Caco-2 (cell line): ENCODE measurements at regions not wholly inside any gene's neighbourhood (a gene's known extent, or its start where the extent isn't known, plus 50 kb on each side); places are given as distances from the start of the nearest gene placed in this dataset.

Experiments used
- BruUV-seq: library from RNA; stranded (reverse); fragments of 400-500 nt; replicated peaks from 2 replicates; lab custom pipeline; 2021; lab: Mats Ljungman, UMichigan
- CTCF ChIA-PET: fragments of 300-600 bp; sonication (Branson Sonifier 250); formaldehyde crosslinking; loops from one replicate; lab custom pipeline; 2022; ENCODE audit warnings: antibody characterized with exemption; lab: Charles Lee
- POLR2A ChIA-PET: fragments of 300-600 bp; sonication (Branson Sonifier 250); formaldehyde crosslinking; loops from one replicate; lab custom pipeline; 2022; ENCODE audit warnings: antibody characterized with exemption; lab: Charles Lee
- DNase-seq, 2 experiments: peaks; one replicate each; pipeline versions ENCODE4 v3.0.0 to v3.0.0-alpha.2; 2020 to 2022
- H3K27me3 ChIP-seq: replicated peaks from 2 replicates; pipeline ENCODE4 v1.6.0; 2011; ENCODE audit warnings: low read length; ENCODE audit not compliant: control insufficient read depth, insufficient read depth
- H3K36me3 ChIP-seq: 2 replicates; pipeline ENCODE4 v1.5.1; 2011; ENCODE audit warnings: low read length; ENCODE audit not compliant: control insufficient read depth, insufficient read depth
- H3K4me1 ChIP-seq: fragments of 250-450 bp; sonication (Bioruptor Pico); 2 replicates; pipeline ENCODE4 v1.5.1; 2020; ENCODE audit warnings: mild to moderate bottlenecking
- H3K4me3 ChIP-seq: 2 replicates; pipeline ENCODE4 v1.5.1; 2011; ENCODE audit warnings: low read depth, mild to moderate bottlenecking, control low read depth, low read length
- H3K9me3 ChIP-seq: fragments of 250-450 bp; sonication (Bioruptor Pico); 2 replicates; pipeline ENCODE4 v1.5.1; 2020; ENCODE audit warnings: mild to moderate bottlenecking, moderate library complexity
- H3K27ac Mint-ChIP-seq: one replicate; pipeline ENCODE4 v1.8.0; 2022; ENCODE audit warnings: mixed read lengths; ENCODE audit not compliant: unreplicated experiment
- H3K27me3 Mint-ChIP-seq: one replicate; pipeline ENCODE4 v1.8.0; 2022; ENCODE audit warnings: mixed read lengths; ENCODE audit not compliant: insufficient read depth, unreplicated experiment
- H3K36me3 Mint-ChIP-seq: one replicate; pipeline ENCODE4 v1.8.0; 2022; ENCODE audit warnings: mild to moderate bottlenecking, mixed read lengths; ENCODE audit not compliant: insufficient read depth, unreplicated experiment
- H3K4me1 Mint-ChIP-seq: one replicate; pipeline ENCODE4 v1.8.0; 2022; ENCODE audit warnings: low read depth, mixed read lengths; ENCODE audit not compliant: unreplicated experiment
- H3K4me3 Mint-ChIP-seq: one replicate; pipeline ENCODE4 v1.8.0; 2022; ENCODE audit warnings: mild to moderate bottlenecking, moderate library complexity, mixed read lengths; ENCODE audit not compliant: unreplicated experiment
- H3K9me3 Mint-ChIP-seq: one replicate; pipeline ENCODE4 v1.8.0; 2022; ENCODE audit warnings: mixed read lengths; ENCODE audit not compliant: unreplicated experiment
- intact Hi-C: fragments of 100-400 bp; cut with micrococcal nuclease; formaldehyde crosslinking; loops from one replicate; pipeline ENCODE4 v1.10.0; 2022; ENCODE audit not compliant: unreplicated experiment
- TF ChIP-seq, protein P1 (sequence below), 2 experiments: fragments of 200-600 bp in 1 of 2; IDR thresholded peaks; 1 replicate in 1 of 2; 2 replicates in 1 of 2; pipeline versions ENCODE4 v1.5.1 to v1.8.0; 2011 to 2022; ENCODE audit warnings: antibody characterized with exemption in 1 of 2, control low read depth in 1 of 2, inconsistent platforms in 1 of 2, low read depth in 1 of 2, low read length in 1 of 2, mild to moderate bottlenecking in 1 of 2, moderate library complexity in 1 of 2; ENCODE audit not compliant: insufficient read depth in 1 of 2, severe bottlenecking in 1 of 2, unreplicated experiment in 1 of 2

DNA sequence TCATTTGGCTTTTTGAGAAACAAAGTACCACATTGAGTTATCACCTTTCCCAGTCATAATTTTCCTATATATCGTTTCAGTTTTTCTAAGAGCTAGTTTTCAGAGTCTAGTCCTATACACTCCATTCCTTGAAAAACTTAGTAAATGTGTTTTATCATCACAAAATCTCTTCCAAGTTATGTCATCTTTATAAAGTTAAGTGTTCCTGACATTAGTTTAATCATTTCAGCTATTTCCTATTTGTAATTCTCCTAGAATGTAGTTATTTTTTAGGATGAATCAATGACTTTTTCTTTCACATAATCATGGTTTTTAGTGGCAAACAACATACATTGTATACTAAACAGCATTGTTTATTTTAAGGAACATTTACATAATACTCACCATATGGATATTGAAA is 191.7 kb upstream of the BET1 start:
- H3K4me3 Mint-ChIP-seq: no peak overlapping the region
- intact Hi-C loops: no loop called here
- Histone ChIP-seq H3K36me3 (no peaks in the 10 kb centered on the region), H3K4me1 (no peaks in the 10 kb centered on the region), H3K27me3 (no peaks in the 10 kb centered on the region), H3K4me3 (no peak overlapping the region), H3K9me3 (no peaks in the 10 kb centered on the region)
- H3K9me3 Mint-ChIP-seq: no peaks in the 10 kb centered on the region
- BruUV-seq: no TSS peak
- no peak overlapping the region for H3K27ac Mint-ChIP-seq
- no peaks in the 10 kb centered on the region for H3K4me1 Mint-ChIP-seq
- no peaks in the 10 kb centered on the region for H3K36me3 Mint-ChIP-seq
- ChIA-PET CTCF (no interaction called here), POLR2A (no interaction called here)
- TF ChIP-seq, protein P1, sequence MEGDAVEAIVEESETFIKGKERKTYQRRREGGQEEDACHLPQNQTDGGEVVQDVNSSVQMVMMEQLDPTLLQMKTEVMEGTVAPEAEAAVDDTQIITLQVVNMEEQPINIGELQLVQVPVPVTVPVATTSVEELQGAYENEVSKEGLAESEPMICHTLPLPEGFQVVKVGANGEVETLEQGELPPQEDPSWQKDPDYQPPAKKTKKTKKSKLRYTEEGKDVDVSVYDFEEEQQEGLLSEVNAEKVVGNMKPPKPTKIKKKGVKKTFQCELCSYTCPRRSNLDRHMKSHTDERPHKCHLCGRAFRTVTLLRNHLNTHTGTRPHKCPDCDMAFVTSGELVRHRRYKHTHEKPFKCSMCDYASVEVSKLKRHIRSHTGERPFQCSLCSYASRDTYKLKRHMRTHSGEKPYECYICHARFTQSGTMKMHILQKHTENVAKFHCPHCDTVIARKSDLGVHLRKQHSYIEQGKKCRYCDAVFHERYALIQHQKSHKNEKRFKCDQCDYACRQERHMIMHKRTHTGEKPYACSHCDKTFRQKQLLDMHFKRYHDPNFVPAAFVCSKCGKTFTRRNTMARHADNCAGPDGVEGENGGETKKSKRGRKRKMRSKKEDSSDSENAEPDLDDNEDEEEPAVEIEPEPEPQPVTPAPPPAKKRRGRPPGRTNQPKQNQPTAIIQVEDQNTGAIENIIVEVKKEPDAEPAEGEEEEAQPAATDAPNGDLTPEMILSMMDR (IDR thresholded peaks at IDR 0.05; ENCODE audit: insufficient read depth in 1 of 2, low read depth in 1 of 2, low read length in 1 of 2, severe bottlenecking in 1 of 2, unreplicated experiment in 1 of 2): no peak
- no peak for DNase-seq
- peaks cover 3% of the 10 kb centered on the region for H3K27me3 Mint-ChIP-seq

DNA sequence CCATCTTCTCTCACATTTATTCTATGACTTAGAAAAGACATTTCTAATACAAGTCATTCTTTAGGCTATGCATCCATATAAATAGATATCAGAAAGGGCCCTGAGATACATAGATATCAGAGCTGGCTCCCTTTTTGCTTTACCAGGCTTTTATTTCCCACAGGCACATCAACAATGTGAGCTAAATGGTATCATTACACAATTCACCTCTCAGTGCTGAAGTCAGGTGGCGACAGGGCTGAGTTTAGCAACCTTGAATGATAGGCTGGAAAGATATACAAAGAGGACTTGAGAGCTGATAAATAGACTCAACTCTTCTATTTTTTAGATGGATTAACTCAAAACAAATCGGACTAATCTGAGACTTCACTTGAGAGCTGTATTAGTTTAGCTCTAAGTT is 189.2 kb upstream of the COL1A2 start:
- H3K27me3 ChIP-seq: no peaks in the 10 kb centered on the region
- Mint-ChIP-seq H3K27ac (no peak overlapping the region), H3K36me3 (no peaks in the 10 kb centered on the region), H3K27me3 (no peaks in the 10 kb centered on the region), H3K9me3 (no peaks in the 10 kb centered on the region), H3K4me1 (no peaks in the 10 kb centered on the region), H3K4me3 (no peak overlapping the region)
- H3K9me3 ChIP-seq: no peaks in the 10 kb centered on the region
- intact Hi-C loops: no loop called here
- DNase-seq: no peak
- no peak overlapping the region for H3K4me3 ChIP-seq
- H3K4me1 ChIP-seq: no peaks in the 10 kb centered on the region
- CTCF ChIA-PET: no interaction called here
- no TSS peak for BruUV-seq
- TF ChIP-seq, protein P1 (IDR thresholded peaks at IDR 0.05; ENCODE audit: insufficient read depth in 1 of 2, low read depth in 1 of 2, low read length in 1 of 2, severe bottlenecking in 1 of 2, unreplicated experiment in 1 of 2): no peak
- no peaks in the 10 kb centered on the region for H3K36me3 ChIP-seq
- POLR2A ChIA-PET: interaction anchor here (0.6 kb wide), 1 partner anchor 148 kb away, joined by 3 read pairs; no protein-coding TSS in a partner anchor

DNA sequence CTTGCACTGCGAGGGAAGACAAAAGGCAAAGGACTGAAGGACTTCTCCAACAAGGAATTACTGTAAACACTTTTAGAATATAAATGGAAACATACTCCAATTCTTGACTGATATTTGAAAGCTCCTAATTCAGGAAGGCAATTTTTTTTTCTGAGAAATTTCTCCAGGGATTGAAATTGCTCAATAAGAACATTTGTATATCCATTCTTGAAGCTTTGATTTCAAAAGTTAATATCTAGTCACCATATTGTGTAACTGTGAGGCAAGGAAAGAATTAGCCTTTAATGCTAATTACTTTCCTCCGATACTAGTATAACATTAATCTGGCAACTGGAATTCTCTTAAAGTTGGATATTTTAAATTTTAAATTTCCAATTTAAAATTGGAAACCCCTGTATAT is 188.4 kb upstream of the COL1A2 start:
- Mint-ChIP-seq H3K27ac (no peak overlapping the region), H3K9me3 (no peaks in the 10 kb centered on the region), H3K4me3 (no peak overlapping the region), H3K4me1 (no peaks in the 10 kb centered on the region), H3K27me3 (no peaks in the 10 kb centered on the region), H3K36me3 (no peaks in the 10 kb centered on the region)
- no peak overlapping the region for H3K4me3 ChIP-seq
- BruUV-seq: no TSS peak
- TF ChIP-seq, protein P1 (IDR thresholded peaks at IDR 0.05; ENCODE audit: insufficient read depth in 1 of 2, low read depth in 1 of 2, low read length in 1 of 2, severe bottlenecking in 1 of 2, unreplicated experiment in 1 of 2): no peak
- H3K36me3 ChIP-seq: no peaks in the 10 kb centered on the region
- DNase-seq: no peak
- ChIA-PET POLR2A (interaction anchor here (0.6 kb wide), 1 partner anchor 149 kb away, joined by 3 read pairs; no protein-coding TSS in a partner anchor), CTCF (no interaction called here)
- no peaks in the 10 kb centered on the region for H3K9me3 ChIP-seq
- intact Hi-C loops: no loop called here
- no peaks in the 10 kb centered on the region for H3K4me1 ChIP-seq
- H3K27me3 ChIP-seq: no peaks in the 10 kb centered on the region
